Calu3 (cell line): ENCODE measurements at regions not wholly inside any gene's neighbourhood (a gene's known extent, or its start where the extent isn't known, plus 50 kb on each side); places are given as distances from the start of the nearest gene placed in this dataset.

Source experiments
- BruUV-seq: library from RNA; stranded (reverse); fragments of 400-500 nt; replicated peaks from 2 replicates; lab custom pipeline; 2021; lab: Mats Ljungman, UMichigan
- CTCF ChIA-PET: fragments of 300-600 bp; sonication (Branson Sonifier 250); formaldehyde crosslinking; loops from one replicate; lab custom pipeline; 2022; ENCODE audit warnings: antibody characterized with exemption; lab: Charles Lee
- DNase-seq: peaks from one replicate; pipeline ENCODE4 v3.0.0; 2022
- H3K27ac Mint-ChIP-seq: one replicate; pipeline ENCODE4 v1.8.0; 2022; ENCODE audit warnings: mixed read lengths; ENCODE audit not compliant: unreplicated experiment
- H3K27me3 Mint-ChIP-seq: one replicate; pipeline ENCODE4 v1.8.0; 2022; ENCODE audit warnings: mixed read lengths; ENCODE audit not compliant: unreplicated experiment
- H3K36me3 Mint-ChIP-seq: one replicate; pipeline ENCODE4 v1.8.0; 2022; ENCODE audit warnings: mild to moderate bottlenecking, moderate library complexity, mixed read lengths; ENCODE audit not compliant: insufficient read depth, unreplicated experiment
- H3K4me1 Mint-ChIP-seq: one replicate; pipeline ENCODE4 v1.8.0; 2022; ENCODE audit warnings: mild to moderate bottlenecking, low read depth, mixed read lengths; ENCODE audit not compliant: unreplicated experiment
- H3K4me3 Mint-ChIP-seq: one replicate; pipeline ENCODE4 v1.8.0; 2022; ENCODE audit warnings: mild to moderate bottlenecking, low read depth, moderate library complexity, mixed read lengths; ENCODE audit not compliant: unreplicated experiment
- H3K9me3 Mint-ChIP-seq: one replicate; pipeline ENCODE4 v1.8.0; 2022; ENCODE audit warnings: low read depth, mixed read lengths; ENCODE audit not compliant: unreplicated experiment
- intact Hi-C: fragments of 100-400 bp; cut with micrococcal nuclease; formaldehyde crosslinking; loops from one replicate; pipeline ENCODE4 v1.10.0; 2022; ENCODE audit not compliant: unreplicated experiment
- TF ChIP-seq, protein P1 (sequence below): fragments of 200-600 bp; IDR thresholded peaks from one replicate; pipeline ENCODE4 v1.8.0; 2022; ENCODE audit warnings: antibody characterized with exemption; ENCODE audit not compliant: unreplicated experiment

DNA sequence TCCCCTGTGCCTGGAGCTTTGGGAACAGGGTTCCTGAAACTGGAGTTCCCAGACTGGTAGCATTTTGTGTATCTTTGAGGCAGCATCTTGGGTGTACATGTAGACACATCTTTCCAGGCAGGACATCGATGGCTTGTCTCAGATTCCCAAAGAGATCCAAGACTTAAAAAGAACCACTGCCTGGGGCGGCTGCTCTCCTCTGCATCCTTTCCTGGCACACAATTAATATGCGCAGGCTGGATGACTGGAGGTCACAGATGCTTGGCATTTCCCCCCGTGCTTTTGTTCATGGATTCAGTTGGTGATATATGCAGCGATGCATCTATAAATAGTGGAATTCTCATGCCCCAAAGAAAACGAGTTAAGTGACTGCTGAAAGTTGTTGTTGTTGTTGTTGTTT, 80.5 kb downstream of the CLDN34 start:
- TF ChIP-seq, protein P1, sequence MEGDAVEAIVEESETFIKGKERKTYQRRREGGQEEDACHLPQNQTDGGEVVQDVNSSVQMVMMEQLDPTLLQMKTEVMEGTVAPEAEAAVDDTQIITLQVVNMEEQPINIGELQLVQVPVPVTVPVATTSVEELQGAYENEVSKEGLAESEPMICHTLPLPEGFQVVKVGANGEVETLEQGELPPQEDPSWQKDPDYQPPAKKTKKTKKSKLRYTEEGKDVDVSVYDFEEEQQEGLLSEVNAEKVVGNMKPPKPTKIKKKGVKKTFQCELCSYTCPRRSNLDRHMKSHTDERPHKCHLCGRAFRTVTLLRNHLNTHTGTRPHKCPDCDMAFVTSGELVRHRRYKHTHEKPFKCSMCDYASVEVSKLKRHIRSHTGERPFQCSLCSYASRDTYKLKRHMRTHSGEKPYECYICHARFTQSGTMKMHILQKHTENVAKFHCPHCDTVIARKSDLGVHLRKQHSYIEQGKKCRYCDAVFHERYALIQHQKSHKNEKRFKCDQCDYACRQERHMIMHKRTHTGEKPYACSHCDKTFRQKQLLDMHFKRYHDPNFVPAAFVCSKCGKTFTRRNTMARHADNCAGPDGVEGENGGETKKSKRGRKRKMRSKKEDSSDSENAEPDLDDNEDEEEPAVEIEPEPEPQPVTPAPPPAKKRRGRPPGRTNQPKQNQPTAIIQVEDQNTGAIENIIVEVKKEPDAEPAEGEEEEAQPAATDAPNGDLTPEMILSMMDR = no peak
- Mint-ChIP-seq H3K4me3 (no peak overlapping the region), H3K27me3 (no peaks in the 10 kb centered on the region), H3K9me3 (no peaks in the 10 kb centered on the region), H3K27ac (no peak overlapping the region), H3K36me3 (no peaks in the 10 kb centered on the region), H3K4me1 (no peaks in the 10 kb centered on the region)
- CTCF ChIA-PET = no interaction called here
- intact Hi-C loops = no loop called here
- no peak for DNase-seq
- no TSS peak for BruUV-seq

DNA sequence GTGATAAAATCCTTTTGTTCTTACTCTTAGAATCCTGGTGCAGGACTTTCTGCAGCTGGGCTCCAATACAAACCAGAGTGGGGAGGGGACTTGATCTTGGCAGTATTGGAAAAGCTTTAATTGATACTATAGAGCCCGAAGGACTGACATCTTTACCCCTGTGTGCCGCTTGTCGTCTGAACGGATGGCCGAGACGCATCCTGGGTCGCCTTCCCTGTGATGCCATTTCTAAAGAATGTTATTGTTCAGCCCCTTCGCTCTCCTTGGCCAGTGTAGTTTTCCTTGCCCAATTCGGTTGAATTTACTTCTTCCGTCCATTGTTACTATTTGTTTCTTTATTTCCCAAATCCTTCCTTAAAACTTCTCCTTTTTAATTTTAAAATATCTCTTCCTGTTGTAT, 80.9 kb downstream of the CLDN34 start:
- Mint-ChIP-seq H3K27ac (no peak overlapping the region), H3K36me3 (no peaks in the 10 kb centered on the region), H3K4me3 (no peak overlapping the region), H3K4me1 (no peaks in the 10 kb centered on the region), H3K9me3 (no peaks in the 10 kb centered on the region), H3K27me3 (no peaks in the 10 kb centered on the region)
- intact Hi-C loops = no loop called here
- TF ChIP-seq, protein P1 = no peak
- CTCF ChIA-PET = no interaction called here
- no TSS peak for BruUV-seq
- DNase-seq = no peak

DNA sequence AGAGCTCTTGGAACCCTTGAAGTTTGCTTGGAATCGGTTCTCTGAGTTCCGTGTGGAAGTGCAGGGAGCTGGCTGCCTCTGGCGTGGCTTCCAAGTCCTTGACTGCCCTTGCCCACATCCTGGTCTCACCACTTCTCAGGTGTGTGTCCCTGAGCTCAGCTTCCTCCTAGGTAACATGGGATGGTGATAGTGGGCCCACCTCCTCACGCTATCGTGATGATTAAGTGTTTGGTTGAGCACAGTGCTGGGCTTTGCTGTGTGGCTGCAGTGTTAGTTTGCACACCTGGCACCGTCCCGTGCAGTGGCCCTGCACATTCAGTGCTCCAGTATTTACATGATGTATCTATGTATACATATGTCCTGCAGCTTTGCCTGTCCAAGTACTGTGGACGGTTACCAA, 81.5 kb downstream of the CLDN34 start:
- Mint-ChIP-seq H3K9me3 (no peaks in the 10 kb centered on the region), H3K27me3 (no peaks in the 10 kb centered on the region), H3K4me3 (no peak overlapping the region), H3K4me1 (no peaks in the 10 kb centered on the region), H3K27ac (no peak overlapping the region), H3K36me3 (no peaks in the 10 kb centered on the region)
- TF ChIP-seq, protein P1 = no peak
- intact Hi-C loops = no loop called here
- no TSS peak for BruUV-seq
- CTCF ChIA-PET = no interaction called here
- no peak for DNase-seq

DNA sequence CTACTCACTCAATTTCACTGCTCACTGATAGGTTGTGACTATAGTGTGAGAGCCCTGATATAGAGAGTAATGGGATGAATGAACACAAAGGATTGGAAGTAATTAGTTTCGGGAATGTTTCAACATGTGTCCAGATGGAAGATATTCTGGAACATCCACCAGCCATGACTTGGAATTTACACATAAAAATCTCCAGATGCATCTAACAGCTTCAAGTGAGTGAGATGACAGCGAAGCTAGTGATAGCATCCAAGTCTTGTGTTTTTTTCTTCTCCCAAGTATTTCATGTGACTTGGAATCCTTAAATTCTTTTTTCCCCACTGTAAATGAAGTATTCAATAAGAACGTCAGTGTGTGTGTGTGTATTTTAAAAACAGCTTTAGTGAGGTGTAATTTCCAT, 82.1 kb downstream of the CLDN34 start:
- TF ChIP-seq, protein P1 = no peak
- H3K27me3 Mint-ChIP-seq = no peaks in the 10 kb centered on the region
- no peak overlapping the region for H3K4me3 Mint-ChIP-seq
- no TSS peak for BruUV-seq
- H3K36me3 Mint-ChIP-seq = no peaks in the 10 kb centered on the region
- intact Hi-C loops = no loop called here
- no peaks in the 10 kb centered on the region for H3K4me1 Mint-ChIP-seq
- CTCF ChIA-PET = no interaction called here
- no peak overlapping the region for H3K27ac Mint-ChIP-seq
- DNase-seq = no peak
- H3K9me3 Mint-ChIP-seq = no peaks in the 10 kb centered on the region
